ENCODE measurements at regions not wholly inside any gene's neighbourhood (a gene's known extent, or its start where the extent isn't known, plus 50 kb on each side); places are given as distances from the start of the nearest gene placed in this dataset.
A peak's percentile ranks its signal among the peaks of the same experiment; 100 is the strongest.

GRCh38 chr2:47311764-47312490 is 57.2 kb upstream of the EPCAM start:
- Histone ChIP-seq H3K4ac (ENCODE audit: low read depth, low read length) (no peak overlapping the region), H4K20me1 (ENCODE audit: control insufficient read depth, insufficient read depth, insufficient read length) (no peaks in the 10 kb centered on the region), H3T11ph (ENCODE audit: low read length) (no peak overlapping the region), H4K91ac (ENCODE audit: insufficient read length, low read depth, low read length) (no peak overlapping the region), H2BK15ac (ENCODE audit: low read depth, low read length) (no peak overlapping the region), H3K4me2 (ENCODE audit: insufficient read depth, insufficient read length, low read length) (no peak overlapping the region), H3K23me2 (ENCODE audit: insufficient read length, low read depth, low read length, poor library complexity, severe bottlenecking) (no peaks in the 10 kb centered on the region), H3K18ac (ENCODE audit: insufficient read length, low read depth, low read length) (no peak overlapping the region), H2BK12ac (ENCODE audit: insufficient read length, low read depth, low read length) (no peak overlapping the region), H3K9ac (ENCODE audit: extremely low read depth, insufficient read length, low read length) (no peak overlapping the region), H3K56ac (ENCODE audit: insufficient read length, low read depth, low read length) (no peak overlapping the region), H3K27ac (ENCODE audit: insufficient read length, low read depth, low read length) (no peak overlapping the region), H4K8ac (replicated peaks; ENCODE audit: insufficient read length, low read depth, low read length) (no peak overlapping the region), H3K79me2 (ENCODE audit: insufficient read depth, low read length) (no peaks in the 10 kb centered on the region), H4K5ac (ENCODE audit: insufficient read length, low read depth, low read length) (no peak overlapping the region), H3K14ac (ENCODE audit: insufficient read depth, low read length) (no peak overlapping the region), H3K27me3 (ENCODE audit: insufficient read depth, low read length) (no peaks in the 10 kb centered on the region), H2BK5ac (ENCODE audit: insufficient read length, low read length) (no peak overlapping the region), H3K4me1 (ENCODE audit: insufficient read depth, low read length) (no peaks in the 10 kb centered on the region; the same call in 1 of the 2 replicates), H2BK120ac (ENCODE audit: low read depth, low read length, poor library complexity, severe bottlenecking) (no peak overlapping the region), H2AK5ac (ENCODE audit: insufficient read length, low read length) (no peak overlapping the region), H2BK20ac (ENCODE audit: low read depth, low read length, poor library complexity, severe bottlenecking) (no peak overlapping the region), H3K79me1 (ENCODE audit: insufficient read depth, low read depth, low read length, poor library complexity, severe bottlenecking) (no peaks in the 10 kb centered on the region), H3K23ac (ENCODE audit: insufficient read length, low read depth, low read length) (no peak overlapping the region), H2AFZ (ENCODE audit: low read length) (no peak overlapping the region), H3K9me3 (ENCODE audit: control insufficient read depth, low read depth, low read length) (no peaks in the 10 kb centered on the region)
- WGBS (ENCODE audit: extremely low coverage, insufficient read length, low lambda C conversion rate): no CpG with 5 or more reads among the region's 7 CpGs
- TF ChIP-seq, protein P1, sequence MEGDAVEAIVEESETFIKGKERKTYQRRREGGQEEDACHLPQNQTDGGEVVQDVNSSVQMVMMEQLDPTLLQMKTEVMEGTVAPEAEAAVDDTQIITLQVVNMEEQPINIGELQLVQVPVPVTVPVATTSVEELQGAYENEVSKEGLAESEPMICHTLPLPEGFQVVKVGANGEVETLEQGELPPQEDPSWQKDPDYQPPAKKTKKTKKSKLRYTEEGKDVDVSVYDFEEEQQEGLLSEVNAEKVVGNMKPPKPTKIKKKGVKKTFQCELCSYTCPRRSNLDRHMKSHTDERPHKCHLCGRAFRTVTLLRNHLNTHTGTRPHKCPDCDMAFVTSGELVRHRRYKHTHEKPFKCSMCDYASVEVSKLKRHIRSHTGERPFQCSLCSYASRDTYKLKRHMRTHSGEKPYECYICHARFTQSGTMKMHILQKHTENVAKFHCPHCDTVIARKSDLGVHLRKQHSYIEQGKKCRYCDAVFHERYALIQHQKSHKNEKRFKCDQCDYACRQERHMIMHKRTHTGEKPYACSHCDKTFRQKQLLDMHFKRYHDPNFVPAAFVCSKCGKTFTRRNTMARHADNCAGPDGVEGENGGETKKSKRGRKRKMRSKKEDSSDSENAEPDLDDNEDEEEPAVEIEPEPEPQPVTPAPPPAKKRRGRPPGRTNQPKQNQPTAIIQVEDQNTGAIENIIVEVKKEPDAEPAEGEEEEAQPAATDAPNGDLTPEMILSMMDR (conservative IDR thresholded peaks at IDR 0.05): no peak
- H3K9me3 Mint-ChIP-seq: no peaks in the 10 kb centered on the region
- no peaks in the 10 kb centered on the region for H3K36me3 Mint-ChIP-seq (ENCODE audit: insufficient read depth in 1 of 3, low read depth in 3 of 3)
- 0 out of 7 replicates have a peak overlapping the region, but pooled peaks of 1 of the 3 experiments have one; percentile 29 for H3K27ac Mint-ChIP-seq
- no peak overlapping the region for H3K4me3 Mint-ChIP-seq
- H3K27me3 Mint-ChIP-seq (ENCODE audit: low read depth): no peaks in the 10 kb centered on the region
- no peak for DNase-seq
- H3K4me1 Mint-ChIP-seq: peaks cover 23 to 25% of the 10 kb centered on the region in 2 experiments
